ENCODE measurements at regions not wholly inside any gene's neighbourhood (a gene's known extent, or its start where the extent isn't known, plus 50 kb on each side); places are given as distances from the start of the nearest gene placed in this dataset.

- no peak for TF ChIP-seq POLR2AphosphoS5 (IDR thresholded peaks at IDR 0.05; ENCODE audit: low read depth, low read length)
- TF ChIP-seq SIN3A (IDR thresholded peaks at IDR 0.05; ENCODE audit: borderline replicate concordance, insufficient read depth, low read length), result no peak
- no peak for TF ChIP-seq TAF1 (IDR thresholded peaks at IDR 0.05; ENCODE audit: borderline replicate concordance, insufficient read depth, low read length)
- no peak for TF ChIP-seq FOXP2 (optimal IDR thresholded peaks at IDR 0.05; ENCODE audit: borderline replicate concordance, extremely low read depth, extremely low read length, insufficient read depth)
Measured at GRCh38 chr3:86785386-86785785, 205.6 kb downstream of the VGLL3 start.
